Thyroid gland (tissue), 4 donors: ENCODE measurements at regions not wholly inside any gene's neighbourhood (a gene's known extent, or its start where the extent isn't known, plus 50 kb on each side); places are given as distances from the start of the nearest gene placed in this dataset.

ENCODE experiments used
- POLR2A ChIP-seq, 2 donors: fragments of 450-650 bp; IDR thresholded peaks; one replicate each; pipeline ENCODE4 v1.6.1; 2017; ENCODE audit warnings: antibody characterized with exemption in 2 of 2, mild to moderate bottlenecking in 2 of 2, moderate library complexity in 1 of 2
- TF ChIP-seq, protein P1 (sequence below), 6 experiments: fragments of 200-600 bp in 3 of 6; fragments of 450-650 bp in 3 of 6; sonication (generic) in 3 of 6; IDR thresholded peaks; one replicate each; pipeline ENCODE4 v1.5.1; 2016 to 2019; ENCODE audit warnings: antibody characterized with exemption in 6 of 6, mild to moderate bottlenecking in 2 of 6, inconsistent platforms in 1 of 6, moderate library complexity in 1 of 6

GRCh38 chr4:108425988-108426387, 194.4 kb upstream of the RPL34 start:
- TF ChIP-seq, protein P1, sequence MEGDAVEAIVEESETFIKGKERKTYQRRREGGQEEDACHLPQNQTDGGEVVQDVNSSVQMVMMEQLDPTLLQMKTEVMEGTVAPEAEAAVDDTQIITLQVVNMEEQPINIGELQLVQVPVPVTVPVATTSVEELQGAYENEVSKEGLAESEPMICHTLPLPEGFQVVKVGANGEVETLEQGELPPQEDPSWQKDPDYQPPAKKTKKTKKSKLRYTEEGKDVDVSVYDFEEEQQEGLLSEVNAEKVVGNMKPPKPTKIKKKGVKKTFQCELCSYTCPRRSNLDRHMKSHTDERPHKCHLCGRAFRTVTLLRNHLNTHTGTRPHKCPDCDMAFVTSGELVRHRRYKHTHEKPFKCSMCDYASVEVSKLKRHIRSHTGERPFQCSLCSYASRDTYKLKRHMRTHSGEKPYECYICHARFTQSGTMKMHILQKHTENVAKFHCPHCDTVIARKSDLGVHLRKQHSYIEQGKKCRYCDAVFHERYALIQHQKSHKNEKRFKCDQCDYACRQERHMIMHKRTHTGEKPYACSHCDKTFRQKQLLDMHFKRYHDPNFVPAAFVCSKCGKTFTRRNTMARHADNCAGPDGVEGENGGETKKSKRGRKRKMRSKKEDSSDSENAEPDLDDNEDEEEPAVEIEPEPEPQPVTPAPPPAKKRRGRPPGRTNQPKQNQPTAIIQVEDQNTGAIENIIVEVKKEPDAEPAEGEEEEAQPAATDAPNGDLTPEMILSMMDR (IDR thresholded peaks at IDR 0.05) = no peak
- no peak for TF ChIP-seq POLR2A (IDR thresholded peaks at IDR 0.05)
